ENCODE measurements at regions not wholly inside any gene's neighbourhood (a gene's known extent, or its start where the extent isn't known, plus 50 kb on each side); places are given as distances from the start of the nearest gene placed in this dataset.

DNA sequence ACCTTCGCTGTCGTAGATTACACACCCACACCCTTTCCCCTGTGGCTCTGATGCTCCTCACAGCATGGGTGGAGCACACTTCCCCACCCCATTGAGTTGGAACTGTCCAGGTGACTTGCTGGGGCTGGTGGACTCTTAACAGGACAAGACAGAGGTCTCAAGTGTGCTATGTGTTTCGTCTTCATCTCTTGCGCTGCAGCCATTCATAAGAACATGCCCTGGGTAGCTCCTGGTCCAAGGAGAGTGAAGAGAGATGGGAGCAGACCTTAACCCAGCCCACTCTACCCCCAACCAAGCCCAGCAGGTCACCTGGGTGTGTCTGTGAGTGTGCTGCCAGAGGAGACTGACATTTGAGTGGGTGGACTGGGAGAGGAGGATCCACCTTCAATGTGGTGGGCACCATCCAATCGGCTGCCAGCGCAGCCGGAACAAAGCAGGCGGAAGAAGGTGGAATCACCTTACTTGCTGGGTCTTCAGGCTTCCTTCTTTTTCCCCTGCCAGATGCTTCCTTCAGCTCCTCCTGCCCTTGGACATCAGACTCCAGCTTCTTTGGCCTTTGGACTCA lies 112.4 kb downstream of the HTR5A start:
- no peak for DNase-seq

DNA sequence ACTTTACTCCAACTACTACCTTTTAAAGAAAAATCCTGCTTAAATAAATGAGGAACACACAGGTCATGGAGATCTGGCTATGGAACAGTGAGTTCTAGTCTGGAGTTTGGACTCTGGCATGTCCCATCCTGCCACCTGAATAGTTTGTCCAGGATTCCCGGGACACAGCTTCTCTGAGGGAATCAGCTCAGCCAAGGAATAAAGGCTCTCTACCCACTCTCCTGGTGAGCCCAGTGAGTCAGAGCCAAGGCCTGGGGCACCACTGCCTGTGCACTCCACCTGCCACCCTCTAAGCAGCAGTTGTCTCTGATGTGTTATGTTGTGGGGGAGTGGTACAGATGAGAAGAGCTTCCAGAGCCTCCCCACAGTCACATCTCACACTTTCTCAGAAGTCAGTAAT lies 113.5 kb downstream of the HTR5A start:
- no peak for DNase-seq

DNA sequence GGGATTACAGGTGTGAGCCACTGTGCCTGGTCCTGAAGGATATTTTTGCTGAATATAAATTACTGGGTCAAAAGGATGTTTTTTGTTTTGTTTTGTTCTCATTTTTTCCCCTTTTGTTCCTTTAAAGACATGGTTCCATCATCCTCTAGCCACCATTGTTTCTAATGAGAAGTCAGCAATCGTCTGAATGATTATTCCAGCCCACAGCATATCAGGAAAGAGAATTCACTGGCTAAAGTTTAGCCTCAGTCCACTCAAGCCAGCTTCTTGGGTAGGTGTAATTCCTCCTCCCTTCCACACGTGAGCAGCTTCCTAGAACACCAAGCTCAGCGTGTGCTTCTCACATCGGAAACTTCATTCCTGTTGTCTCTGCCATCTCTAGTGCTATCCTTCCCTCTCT lies 112.8 kb upstream of the INSIG1 start:
- no peak for DNase-seq

DNA sequence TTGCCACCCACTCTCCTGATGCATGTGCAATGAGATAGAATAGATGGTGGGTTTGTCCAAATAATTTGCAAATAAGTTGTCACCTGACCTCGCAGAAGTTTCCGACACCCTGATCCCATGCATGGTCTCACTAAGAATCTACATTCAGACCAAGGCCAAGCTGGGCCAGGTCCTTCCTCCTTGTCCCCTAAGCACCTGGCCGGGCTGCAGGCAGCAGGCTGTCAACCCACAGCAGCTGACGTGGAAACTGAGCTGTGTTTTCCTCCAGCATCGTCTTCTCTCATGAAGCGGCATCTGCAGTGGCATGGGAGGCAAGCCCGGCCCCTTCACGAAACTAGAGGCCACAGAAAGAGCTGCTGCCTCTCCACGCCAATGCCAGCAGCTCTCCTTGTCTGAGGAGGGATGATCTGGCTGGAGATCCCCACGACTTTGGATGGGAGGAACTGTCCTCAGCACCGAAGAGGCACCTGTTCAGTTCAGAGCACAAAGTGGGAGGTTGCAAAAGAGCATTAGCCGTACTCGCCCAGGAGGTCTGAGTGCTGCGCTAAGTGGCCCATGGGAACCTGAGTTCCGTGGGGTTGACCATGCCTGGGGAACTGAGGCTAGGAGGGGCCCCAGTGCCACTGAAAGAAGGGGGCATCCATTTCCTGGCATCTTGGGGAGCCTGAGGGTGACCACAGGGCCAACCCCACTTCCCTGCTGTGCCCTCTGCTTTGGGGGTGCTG lies 110.5 kb upstream of the INSIG1 start:
- DNase-seq = no peak

DNA sequence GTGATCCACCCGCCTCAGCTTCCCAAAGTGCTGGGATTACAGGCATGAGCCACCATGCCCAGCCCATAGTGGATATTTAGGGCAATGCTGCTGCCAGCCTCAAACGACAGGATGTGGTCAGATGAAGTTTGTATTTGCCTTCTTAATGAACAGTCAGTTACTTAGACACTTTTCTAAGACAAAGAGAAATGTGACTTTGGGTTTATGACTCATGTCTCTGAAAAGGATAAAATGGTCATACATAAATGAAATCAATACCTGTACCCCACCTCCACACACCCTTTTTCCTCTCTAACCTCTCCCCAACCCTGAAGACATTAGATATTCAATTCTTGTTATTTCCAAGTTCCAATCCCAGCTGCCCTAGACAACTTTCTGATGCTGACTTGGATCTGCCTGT lies 109.3 kb upstream of the INSIG1 start:
- no peak for DNase-seq

DNA sequence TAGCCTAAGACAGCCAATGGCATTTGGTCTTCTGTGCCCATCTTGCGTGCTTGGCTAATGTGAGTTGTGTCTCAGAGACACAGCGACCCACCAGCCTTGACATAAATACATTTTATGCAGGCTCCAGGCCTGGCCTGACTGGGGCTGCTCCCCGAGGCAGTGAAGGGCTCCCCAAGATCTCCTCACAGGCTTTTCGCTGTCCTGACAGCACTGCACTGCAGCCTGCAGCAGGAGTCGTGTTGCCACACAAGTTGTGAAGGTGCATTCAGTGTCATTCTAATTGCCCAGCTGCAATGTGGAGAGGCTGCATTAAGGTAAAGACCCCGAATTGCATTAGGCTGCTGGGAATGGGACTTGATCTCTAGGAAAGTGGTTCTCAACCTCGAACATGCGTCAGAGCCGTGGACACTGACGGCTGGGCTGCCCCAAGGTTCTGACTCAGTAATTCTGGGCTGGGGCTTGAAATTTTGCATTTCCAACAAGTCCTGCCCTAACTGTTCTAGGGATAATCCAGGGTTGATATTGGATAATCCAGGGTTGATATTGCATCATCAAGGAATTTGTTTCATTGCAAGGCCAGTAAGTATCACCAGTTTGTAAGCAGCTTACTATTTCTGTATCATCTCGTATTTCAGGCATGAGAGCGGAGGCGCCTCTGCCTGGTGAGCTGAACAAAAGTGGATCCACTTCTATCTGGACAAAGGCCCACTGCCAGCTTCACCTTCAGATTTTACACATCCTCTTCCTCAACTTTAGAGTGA lies 108.7 kb upstream of the INSIG1 start:
- DNase-seq = no peak

DNA sequence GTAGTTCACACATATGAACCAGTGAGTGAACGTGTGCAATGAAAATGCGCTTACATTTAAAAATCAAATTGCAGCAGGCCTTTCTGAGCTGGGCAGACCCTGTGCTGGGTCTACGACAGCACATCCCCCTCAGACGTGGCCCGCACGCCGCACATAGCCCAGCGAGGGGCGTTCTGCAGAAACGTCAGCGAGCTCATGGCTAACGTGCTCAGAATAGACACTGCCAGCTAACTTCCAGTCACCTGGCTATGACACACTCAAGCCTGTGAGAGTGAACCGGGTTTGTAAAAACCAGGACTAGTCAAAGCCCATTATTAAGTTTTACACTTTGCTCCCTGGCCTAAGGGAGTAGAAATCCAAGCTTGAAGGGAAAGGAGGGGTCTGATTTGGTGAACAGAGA lies 108.1 kb upstream of the INSIG1 start:
- DNase-seq = no peak

DNA sequence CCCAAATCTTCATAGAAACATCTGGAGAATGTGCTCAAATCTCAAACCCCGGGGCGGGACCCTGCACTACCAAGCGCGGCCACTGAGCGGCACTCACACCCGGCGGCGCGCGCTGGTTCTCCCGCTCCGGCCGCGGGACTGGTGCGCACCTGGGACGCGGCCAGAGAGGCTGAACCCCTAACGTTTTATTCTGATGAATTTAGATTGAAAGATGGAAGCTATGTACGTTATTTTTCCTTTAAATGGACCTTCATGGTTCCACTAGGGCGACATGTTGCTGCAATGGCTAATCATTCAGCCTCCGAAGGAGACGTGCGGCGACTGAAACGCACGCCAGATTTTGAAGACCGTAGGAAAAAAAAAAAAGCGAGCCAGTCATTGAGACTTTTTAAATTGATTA lies 107.0 kb upstream of the INSIG1 start:
- no peak for DNase-seq

DNA sequence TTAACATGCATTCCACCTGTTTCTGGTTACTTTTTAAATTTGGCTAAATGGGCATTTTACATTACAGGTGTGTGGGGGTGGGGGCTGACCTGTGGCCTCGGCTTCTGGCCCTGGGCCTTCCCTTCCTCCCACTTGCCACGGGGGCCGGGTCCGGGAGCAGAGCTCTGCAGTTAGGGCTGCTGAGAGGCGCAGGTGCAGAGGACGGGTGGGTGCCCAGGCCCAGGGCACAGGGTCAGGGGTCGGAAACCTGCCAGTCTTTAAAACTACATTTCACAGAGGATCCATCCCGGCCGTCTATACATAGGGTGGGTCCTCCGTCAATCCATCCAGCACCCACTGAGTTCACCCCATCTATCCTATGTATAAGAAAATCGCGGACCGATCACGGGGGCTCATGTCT lies 106.5 kb upstream of the INSIG1 start:
- DNase-seq = no peak

DNA sequence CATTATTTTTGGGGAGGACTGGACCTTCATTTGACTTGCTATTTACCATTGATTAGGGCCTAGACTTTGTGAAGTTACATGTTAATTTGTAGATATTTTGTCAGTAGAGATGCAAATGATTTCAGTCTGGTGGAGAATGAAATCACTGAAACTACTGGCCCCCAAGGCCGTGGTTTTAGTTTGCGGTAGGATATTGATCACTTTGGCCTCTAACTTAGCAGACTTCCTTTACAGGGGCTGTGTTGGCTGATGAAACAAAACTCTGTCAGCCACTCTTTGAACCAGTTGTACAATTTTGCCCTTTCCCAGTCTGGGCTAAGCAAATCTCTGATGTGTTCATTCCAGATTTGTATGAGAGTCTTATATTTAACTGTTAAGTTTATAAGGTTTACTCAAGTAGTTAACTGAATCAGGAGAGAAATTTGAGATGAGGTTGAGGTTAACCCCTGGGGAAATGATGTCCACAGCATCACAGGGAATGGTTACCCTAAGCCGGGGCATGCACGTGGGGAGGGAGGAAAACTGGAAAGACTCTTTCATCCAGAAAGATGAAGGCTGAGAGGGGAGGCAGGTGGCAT lies 105.7 kb upstream of the INSIG1 start:
- no peak for DNase-seq

DNA sequence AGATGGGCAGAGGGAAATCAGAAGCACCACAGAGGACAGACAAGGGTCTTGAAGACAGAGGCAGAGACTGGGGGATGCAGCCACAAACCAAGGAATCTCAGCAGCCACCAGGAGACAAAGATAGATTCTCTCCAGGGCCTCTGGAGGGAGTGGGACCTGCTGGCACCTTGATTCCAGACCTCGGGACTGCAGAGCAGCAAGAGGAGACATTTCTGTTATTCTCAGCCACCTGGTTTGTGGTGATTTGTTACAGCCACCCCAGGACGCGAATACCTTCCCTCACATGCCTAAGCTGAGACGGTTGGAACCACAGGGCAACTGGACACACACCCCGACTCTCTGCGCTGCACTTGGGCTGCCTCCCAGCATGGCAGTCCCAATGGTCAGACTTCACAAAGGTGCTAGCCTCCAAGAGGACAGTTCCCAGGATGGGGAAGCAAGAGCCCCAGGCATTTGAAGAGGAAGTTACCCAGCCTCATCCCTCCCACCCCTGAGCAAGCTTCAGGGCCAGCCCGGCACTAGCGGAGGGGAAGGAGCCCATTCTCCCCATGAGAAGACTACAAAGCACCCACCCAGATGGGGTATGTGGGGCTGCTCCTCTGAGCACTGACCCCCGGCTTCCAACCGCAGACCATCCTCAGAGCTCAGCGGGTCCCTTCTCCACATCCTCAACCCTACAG lies 104.6 kb upstream of the INSIG1 start:
- DNase-seq = no peak

DNA sequence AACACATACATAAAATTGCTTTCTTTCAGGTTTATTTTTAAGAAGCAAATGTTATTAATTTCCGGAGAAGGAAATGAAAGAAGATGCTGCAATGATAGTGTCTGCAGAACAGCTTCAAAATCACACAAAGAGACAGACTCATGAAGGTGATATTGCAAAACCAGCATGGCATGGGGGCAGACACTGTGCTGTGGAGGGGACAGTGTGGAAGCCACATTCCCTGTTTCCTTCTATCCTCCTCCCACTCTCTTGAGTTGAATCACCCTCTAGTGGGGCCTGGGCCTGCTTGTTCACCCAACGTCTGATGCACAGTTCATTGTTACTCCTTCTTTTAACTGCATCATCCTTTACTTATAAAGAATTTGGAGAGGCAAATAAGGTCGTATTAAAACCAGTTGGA lies 104.0 kb upstream of the INSIG1 start:
- DNase-seq = no peak

DNA sequence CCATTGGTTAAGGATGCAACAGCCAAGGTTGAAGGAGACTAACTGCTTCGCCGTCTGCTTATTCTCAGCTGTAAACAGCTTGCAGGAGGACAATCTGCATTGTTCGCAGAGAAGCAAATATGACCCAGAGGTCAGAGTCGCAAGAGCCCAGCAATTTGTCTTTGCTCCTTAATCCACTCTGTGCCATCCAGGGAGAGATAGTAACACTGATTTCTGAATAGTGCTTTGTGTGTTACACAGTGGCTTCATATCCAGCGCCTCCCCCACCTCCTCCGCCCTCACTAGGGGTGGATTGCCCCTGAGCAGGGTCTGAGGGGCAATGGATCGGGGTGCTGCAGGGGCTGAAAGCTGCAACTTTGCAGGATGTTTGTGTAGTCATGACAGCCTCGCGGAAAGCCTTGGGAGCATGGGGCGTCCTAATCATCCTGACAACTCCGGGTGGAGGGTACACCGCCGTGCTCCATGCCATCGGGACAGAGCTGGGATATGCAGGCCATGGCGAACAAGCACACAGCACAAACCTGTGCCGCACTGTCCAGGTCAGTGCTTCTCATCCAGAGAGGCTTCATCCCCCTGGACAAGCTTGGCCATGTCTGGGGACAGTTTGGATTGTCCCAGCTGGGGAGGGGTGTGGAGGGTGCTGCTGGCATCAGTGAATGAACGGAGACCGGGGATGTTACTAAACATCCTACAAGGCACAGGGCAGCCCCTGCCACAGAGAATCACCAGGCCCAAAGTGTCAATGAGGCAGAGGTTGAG lies 103.1 kb upstream of the INSIG1 start:
- DNase-seq = no peak

DNA sequence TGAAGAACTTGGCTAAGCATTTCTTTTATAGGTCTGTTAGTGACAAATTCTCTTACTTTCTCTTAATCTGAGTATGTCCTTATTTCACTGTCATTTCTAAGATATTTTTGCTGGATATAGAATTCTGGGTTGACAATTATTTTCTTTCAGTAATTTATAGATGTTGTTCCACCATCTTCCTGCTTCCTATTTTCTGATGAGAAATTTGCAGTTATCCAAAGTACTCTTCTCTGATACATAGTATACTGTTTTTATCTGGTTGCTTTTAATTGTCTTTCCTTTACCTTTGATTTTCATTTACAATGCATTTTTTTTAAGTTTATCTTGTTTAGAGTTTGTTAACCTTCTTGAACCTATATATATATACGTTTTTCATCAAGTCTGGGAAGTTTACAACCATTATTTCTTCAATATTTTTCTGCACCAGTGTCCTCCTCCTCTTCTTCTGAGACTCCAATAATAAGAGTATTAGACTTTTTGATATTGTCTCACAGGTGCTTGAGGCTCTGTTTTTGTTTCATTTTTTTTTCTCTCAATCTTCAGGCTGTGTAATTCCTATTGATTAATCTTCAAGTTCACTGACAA lies 101.6 kb upstream of the INSIG1 start:
- DNase-seq = no peak

DNA sequence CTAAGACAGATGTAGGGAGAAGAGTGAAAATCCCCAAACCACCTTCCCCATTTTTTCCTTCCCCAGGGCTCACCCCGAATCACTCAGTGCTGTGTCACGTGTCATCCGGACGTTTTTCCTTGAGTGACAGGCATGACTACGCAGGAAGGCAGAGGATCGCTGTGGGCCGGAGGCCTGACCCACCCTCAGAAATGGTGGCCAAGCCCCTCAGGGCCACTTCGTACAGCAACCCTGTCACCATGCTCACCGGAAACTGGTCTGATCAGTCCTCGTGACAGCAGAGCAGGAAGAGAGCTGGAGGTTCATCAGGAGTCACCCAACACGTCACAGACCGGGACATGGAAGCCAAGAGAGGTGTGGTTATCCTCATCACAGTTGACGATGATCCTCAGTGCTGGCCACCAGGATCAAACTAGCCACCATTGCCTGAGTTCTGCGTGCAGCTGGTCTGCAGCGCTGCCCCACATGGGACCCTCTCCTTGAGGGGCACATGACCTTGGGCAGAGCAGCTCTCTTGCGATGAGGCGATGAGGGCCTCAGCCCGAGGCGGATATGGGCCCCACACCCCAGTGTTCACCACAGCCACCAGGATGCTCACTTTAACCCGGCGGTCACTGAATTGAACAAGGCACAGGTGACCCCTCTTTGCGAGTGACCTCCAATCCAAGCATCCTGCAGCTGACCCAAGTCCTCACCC lies 99.3 kb upstream of the INSIG1 start:
- no peak for DNase-seq

DNA sequence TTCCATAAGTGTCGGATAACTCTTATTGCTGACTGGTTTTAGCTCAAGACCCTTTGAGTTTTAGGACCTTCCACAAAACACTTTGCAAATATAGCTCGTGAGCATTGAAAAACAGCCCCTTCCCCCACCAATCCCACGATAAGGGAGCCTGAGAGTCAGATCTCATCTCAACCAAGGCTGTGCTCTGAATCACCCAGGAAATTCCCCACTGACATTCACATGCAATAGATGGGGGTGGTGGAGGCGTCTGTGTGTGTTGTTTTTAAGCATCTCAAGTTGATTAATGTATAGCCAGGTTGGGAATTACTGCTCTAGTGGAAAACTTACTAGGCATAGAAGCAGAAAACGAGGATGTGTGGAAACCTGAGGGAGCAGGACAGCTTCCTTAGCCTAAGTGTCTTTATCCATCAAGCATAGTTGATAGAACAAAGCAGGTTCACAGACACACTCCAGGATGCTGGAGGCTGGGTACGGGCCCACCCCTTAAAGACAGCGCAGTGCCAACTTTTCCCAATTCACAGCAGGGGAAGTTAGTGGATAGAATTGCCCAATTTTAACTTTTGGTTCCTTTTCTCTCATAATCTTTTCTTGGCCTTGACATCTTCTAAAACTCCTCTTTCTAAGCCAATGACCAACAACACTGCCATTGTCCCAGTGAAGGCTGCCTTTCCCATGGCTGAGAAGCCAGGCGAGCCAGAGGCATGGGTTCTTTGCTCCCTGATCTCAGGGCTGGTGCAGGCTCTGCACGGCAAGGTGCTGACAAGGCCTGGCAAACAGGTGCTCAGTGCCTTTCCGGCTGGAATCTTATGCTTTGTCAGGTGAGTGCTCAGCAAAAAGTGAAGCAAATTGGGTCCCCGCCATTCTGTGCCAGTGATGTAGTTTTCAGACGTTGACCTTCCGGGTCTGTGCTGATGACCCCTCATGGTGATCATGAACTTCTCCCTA lies 98.5 kb upstream of the INSIG1 start:
- DNase-seq = no peak

DNA sequence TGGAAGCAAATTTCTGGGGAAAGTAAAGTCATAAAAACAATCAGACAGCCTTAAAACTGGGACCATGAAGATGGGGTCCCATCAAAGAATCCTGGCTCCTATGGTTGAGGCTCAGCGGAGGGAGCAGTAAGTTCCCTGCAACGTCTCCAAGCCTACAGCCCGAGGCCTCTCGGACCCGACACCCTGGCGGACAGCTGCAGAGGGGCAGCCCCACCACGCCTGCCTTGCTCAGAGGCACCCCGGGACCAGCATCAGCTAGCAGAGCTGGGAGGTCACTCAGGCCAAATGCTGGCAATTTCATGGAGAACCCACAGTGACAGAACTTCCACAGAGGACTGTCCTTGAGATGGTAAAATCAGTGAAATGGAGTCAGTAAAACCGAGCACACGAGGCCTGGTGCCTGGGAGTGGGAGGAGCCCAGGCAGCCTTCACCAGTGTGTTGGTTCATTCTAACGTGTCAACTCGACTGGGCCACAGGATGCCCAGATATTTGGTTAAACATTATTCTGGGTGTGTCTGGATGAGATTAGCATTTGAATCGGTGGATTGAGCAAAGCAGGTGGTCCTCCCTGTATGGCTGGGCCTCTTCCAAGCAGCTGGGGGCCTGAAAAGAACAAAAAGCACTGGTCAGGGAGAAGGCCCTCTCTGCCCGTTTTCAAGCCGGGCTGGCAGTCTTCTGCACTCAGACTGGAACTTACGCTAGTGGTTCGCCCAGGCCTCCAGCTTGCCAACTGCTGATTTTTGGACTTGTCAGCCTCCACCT lies 96.2 kb upstream of the INSIG1 start:
- no peak for DNase-seq

DNA sequence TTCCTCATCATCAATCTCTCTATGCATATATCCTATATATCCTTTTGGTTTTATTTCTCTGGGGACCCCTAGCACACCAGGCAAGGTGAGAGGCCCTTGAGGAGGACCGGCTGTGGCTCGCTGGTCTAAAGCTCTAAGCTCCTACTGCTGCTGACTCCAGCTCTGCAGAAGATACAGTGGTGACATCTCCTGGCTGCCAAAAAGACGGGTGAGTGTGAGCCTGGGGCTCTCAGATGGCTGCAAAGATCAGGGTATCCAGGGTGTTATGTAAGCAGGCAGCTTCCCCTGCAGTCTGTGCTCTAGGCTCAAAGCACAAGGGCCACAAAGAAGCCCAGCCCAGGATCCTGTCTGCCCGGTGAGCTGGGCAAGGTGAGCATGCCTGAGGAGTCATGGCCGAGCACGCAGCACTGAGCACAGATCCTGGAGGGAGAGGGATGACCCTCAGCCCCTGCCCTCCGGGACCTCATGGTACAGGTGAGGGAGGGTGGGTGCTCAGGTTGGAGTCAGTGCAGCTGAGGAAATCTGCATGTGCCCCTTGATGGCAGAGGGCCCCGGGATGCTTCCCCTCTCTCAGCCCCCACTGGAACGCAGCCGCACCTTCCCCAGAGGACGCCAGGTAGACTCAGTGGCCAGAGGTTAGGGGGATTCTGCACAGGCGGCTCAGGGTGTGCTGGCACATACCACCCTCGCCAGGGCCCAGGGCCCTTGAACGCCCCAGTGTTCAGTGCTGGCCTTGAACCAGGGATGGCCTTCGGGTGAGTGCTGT lies 95.4 kb upstream of the INSIG1 start:
- no peak for DNase-seq
